Peyer's patch (tissue), 4 donors: ENCODE measurements at regions not wholly inside any gene's neighbourhood (a gene's known extent, or its start where the extent isn't known, plus 50 kb on each side); places are given as distances from the start of the nearest gene placed in this dataset.

ENCODE experiments used
- POLR2A ChIP-seq, 2 donors: fragments of 450-650 bp; IDR thresholded peaks; one replicate each; pipeline ENCODE4 v1.5.1; 2017; ENCODE audit warnings: antibody characterized with exemption in 2 of 2, mild to moderate bottlenecking in 2 of 2, moderate library complexity in 2 of 2
- TF ChIP-seq, protein P1 (sequence below), 6 experiments: fragments of 450-650 bp in 4 of 6; fragments of 200-600 bp in 2 of 6; sonication (generic) in 1 of 6; IDR thresholded peaks; one replicate each; pipeline ENCODE4 v1.5.1; 2017 to 2019; ENCODE audit warnings: antibody characterized with exemption in 6 of 6, mild to moderate bottlenecking in 3 of 6, moderate library complexity in 1 of 6

DNA sequence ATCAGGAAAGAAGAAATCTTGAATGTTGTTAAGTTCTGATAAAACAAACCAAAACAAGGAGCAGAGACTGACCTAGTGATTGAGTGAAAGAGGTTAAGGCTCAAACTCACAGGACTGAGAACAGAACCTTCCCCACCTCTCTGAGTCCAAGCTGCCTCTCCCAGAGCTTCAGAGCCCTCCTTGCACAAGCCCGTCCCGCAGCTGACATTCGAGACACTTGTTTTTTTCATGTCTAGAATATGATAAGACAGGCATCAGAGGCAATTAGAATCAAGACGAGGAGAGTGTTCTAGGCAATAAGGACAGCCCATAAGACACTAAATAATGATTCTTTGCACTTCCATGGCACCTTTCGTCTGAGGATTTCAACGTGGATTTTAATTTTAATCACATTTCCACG lies 140.6 kb downstream of the PXDC1 start:
- TF ChIP-seq, protein P1, sequence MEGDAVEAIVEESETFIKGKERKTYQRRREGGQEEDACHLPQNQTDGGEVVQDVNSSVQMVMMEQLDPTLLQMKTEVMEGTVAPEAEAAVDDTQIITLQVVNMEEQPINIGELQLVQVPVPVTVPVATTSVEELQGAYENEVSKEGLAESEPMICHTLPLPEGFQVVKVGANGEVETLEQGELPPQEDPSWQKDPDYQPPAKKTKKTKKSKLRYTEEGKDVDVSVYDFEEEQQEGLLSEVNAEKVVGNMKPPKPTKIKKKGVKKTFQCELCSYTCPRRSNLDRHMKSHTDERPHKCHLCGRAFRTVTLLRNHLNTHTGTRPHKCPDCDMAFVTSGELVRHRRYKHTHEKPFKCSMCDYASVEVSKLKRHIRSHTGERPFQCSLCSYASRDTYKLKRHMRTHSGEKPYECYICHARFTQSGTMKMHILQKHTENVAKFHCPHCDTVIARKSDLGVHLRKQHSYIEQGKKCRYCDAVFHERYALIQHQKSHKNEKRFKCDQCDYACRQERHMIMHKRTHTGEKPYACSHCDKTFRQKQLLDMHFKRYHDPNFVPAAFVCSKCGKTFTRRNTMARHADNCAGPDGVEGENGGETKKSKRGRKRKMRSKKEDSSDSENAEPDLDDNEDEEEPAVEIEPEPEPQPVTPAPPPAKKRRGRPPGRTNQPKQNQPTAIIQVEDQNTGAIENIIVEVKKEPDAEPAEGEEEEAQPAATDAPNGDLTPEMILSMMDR (IDR thresholded peaks at IDR 0.05), result no peak
- TF ChIP-seq POLR2A (IDR thresholded peaks at IDR 0.05), result no peak
